GM12874 (cell line): ENCODE measurements at regions not wholly inside any gene's neighbourhood (a gene's known extent, or its start where the extent isn't known, plus 50 kb on each side); places are given as distances from the start of the nearest gene placed in this dataset.

ENCODE experiments used
- CTCF ChIP-seq: IDR thresholded peaks from 2 replicates; pipeline ENCODE4 v1.5.1; 2011; ENCODE audit warnings: low read depth, mild to moderate bottlenecking, control low read depth, low read length, moderate library complexity; ENCODE audit not compliant: insufficient read depth

GRCh38 chr17:72175787-72176515, 55.1 kb downstream of the SOX9 start:
- no peak for TF ChIP-seq CTCF

- TF ChIP-seq CTCF = no peak
Observed at GRCh38 chr17:72176516-72176851, 55.7 kb downstream of the SOX9 start.

- TF ChIP-seq CTCF = no peak
Observed at GRCh38 chr17:72176951-72177660, 56.3 kb downstream of the SOX9 start.

GRCh38 chr17:72177738-72178137, 56.9 kb downstream of the SOX9 start:
- TF ChIP-seq CTCF = no peak

DNA sequence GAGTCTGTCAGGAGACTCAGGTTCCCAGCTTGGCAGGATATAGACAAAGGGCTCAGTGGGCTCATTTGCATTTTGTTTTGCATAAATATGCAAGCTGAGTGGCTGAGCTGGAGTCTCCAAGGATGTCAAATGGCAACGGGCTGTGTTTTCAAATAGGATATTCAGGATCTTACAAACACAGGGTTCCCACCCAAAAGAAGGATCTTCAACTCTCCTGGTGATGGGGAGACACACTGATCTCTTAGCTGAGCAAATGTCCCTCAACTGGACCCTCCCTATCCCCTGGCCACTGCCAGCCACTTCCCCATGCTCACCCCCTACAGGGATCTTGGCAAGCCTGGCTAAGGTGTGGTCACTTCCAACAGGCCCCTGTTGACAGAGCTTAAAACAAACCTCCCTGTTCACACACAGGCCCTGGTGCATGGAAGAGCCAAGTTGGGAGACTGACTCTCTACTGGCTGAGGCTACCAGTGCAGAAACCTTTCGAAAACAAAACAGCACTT, 61.6 kb downstream of the SOX9 start:
- no peak for TF ChIP-seq CTCF

DNA sequence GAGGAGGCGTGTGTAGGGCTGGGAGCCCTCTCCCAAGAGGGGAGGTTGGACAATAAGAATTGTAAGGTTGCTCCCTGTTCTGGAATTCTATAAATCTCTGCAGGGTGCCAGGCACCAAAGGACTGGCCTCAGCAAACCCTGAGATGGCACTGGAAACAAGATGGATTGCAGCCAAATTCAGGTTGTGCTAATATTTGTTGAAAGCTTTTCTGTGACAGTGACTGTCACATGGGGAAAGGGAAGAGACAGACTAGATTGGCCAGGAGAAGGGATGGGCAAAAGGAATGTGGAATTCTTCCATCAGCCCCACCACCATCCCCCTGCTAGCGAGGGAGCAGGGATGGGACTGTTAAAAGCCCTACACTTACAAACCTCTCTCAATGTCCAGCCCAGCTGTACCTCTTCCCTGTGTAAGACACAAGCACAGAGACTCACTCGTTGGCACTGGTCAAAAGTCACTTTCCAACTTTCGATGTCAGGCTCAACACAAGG, 62.4 kb downstream of the SOX9 start:
- TF ChIP-seq CTCF = no peak

GRCh38 chr17:72184805-72185204, 64.0 kb downstream of the SOX9 start:
- no peak for TF ChIP-seq CTCF
